Suppressor macrophage (primary cell): ENCODE measurements at regions not wholly inside any gene's neighbourhood (a gene's known extent, or its start where the extent isn't known, plus 50 kb on each side); places are given as distances from the start of the nearest gene placed in this dataset.

Experiments
- DNase-seq, 4 experiments: peaks; one replicate each; pipeline ENCODE4 v3.0.0-alpha.2; 2020 to 2022

DNA sequence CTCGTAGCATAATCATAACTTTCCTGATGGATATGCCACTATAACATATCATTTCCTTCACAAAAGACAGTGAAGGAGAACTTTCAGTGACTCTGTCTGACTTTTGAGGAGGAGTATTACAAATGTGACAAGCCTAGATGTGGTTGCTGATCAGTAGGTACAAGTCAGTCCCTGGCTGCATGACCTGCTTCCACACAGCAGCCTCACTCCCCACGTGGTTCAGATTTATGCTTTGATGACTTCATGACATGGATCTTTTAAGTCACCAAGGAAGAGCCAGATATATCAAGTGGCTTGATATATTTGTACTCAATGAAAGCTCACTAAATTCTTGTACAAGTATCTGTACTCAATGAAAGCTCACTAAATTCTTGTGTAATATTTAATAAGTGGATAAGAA, 50.9 kb upstream of the MKLN1 start:
- DNase-seq: no peak
